ENCODE measurements at regions not wholly inside any gene's neighbourhood (a gene's known extent, or its start where the extent isn't known, plus 50 kb on each side); places are given as distances from the start of the nearest gene placed in this dataset.
"Not testable (repeated sequence)": the region's sequence is repeated elsewhere in the genome, so short reads cannot be mapped to it uniquely, and the experiment has no call there.

- Histone ChIP-seq H3K4me1 (ENCODE audit: control insufficient read depth, insufficient read depth, low read length) (no peaks in the 10 kb centered on the region), H3K9me3 (ENCODE audit: control insufficient read depth, insufficient read depth, low read depth, low read length) (no peaks in the 10 kb centered on the region), H3K36me3 (ENCODE audit: control insufficient read depth in 2 of 2, insufficient read depth in 1 of 2, low read length in 2 of 2) (peaks cover 0 to 2% of the 10 kb centered on the region in 2 experiments; a peak in 1 of 3 replicates), H3K27ac (ENCODE audit: extremely low read depth, low read depth, low read length) (no peak overlapping the region), H3K4me3 (ENCODE audit: low read depth, low read length) (no peak overlapping the region)
- ChIA-PET CTCF (no interaction called here), POLR2A (no interaction called here)
- no peak for TF ChIP-seq ZSCAN23 (tag by site-specific recombination; IDR thresholded peaks at IDR 0.05)
These were observed 1876.0 kb upstream of the C9orf72 start for GRCh38 chr9:29449306-29449705.

- H3K9me3 ChIP-seq (ENCODE audit: control insufficient read depth, insufficient read depth, low read depth, low read length); H3K36me3 ChIP-seq (ENCODE audit: control insufficient read depth in 2 of 2, insufficient read depth in 1 of 2, low read length in 2 of 2); CTCF ChIA-PET; H3K4me3 ChIP-seq (ENCODE audit: low read depth, low read length); H3K4me1 ChIP-seq (ENCODE audit: control insufficient read depth, insufficient read depth, low read length); H3K27ac ChIP-seq (ENCODE audit: extremely low read depth, low read depth, low read length); POLR2A ChIA-PET: not testable (repeated sequence)
These were observed 1877.1 kb upstream of the C9orf72 start for GRCh38 chr9:29450343-29450875.

- no peak overlapping the region for H3K27ac ChIP-seq (ENCODE audit: extremely low read depth, low read depth, low read length)
- no peaks in the 10 kb centered on the region for H3K4me1 ChIP-seq (ENCODE audit: control insufficient read depth, insufficient read depth, low read length)
- TF ChIP-seq HOXC10 (CRISPR knock-in tag; IDR thresholded peaks at IDR 0.05), result no peak
- TF ChIP-seq SCRT1 (tag by site-specific recombination; IDR thresholded peaks at IDR 0.05; ENCODE audit: borderline replicate concordance), result no peak
- no peak for TF ChIP-seq ZSCAN23 (tag by site-specific recombination; IDR thresholded peaks at IDR 0.05)
- no peak for TF ChIP-seq ZNF19 (tag by site-specific recombination; IDR thresholded peaks at IDR 0.05; ENCODE audit: low read depth)
- no peak for TF ChIP-seq ZNF830 (tag by site-specific recombination; IDR thresholded peaks at IDR 0.05; ENCODE audit: low read depth)
- TF ChIP-seq ZNF521 (tag by site-specific recombination; IDR thresholded peaks at IDR 0.05), result no peak
- TF ChIP-seq ZBTB26 (tag by site-specific recombination; optimal IDR thresholded peaks at IDR 0.05), result no peak
- TF ChIP-seq ZNF133 (tag by site-specific recombination; IDR thresholded peaks at IDR 0.05), result no peak
- TF ChIP-seq ZNF266 (tag by site-specific recombination; IDR thresholded peaks at IDR 0.05; ENCODE audit: low read depth), result no peak
- ChIA-PET POLR2A (no interaction called here), CTCF (no interaction called here)
- H3K9me3 ChIP-seq (ENCODE audit: control insufficient read depth, insufficient read depth, low read depth, low read length), result no peaks in the 10 kb centered on the region
- no peak overlapping the region for H3K4me3 ChIP-seq (ENCODE audit: low read depth, low read length)
- H3K36me3 ChIP-seq (ENCODE audit: control insufficient read depth in 2 of 2, insufficient read depth in 1 of 2, low read length in 2 of 2), result no peaks in the 10 kb centered on the region
These were observed 1883.7 kb upstream of the C9orf72 start for GRCh38 chr9:29456940-29457339.

GRCh38 chr9:29475471-29475870 lies 1902.2 kb upstream of the C9orf72 start:
- no peaks in the 10 kb centered on the region for H3K4me1 ChIP-seq (ENCODE audit: control insufficient read depth, insufficient read depth, low read length)
- TF ChIP-seq ZNF639 (tag by site-specific recombination; IDR thresholded peaks at IDR 0.05) (no peak), ZBTB44 (tag by site-specific recombination; IDR thresholded peaks at IDR 0.05) (no peak), FEZF1 (tag by site-specific recombination; IDR thresholded peaks at IDR 0.05) (no peak), ZNF654 (tag by site-specific recombination; IDR thresholded peaks at IDR 0.05; ENCODE audit: low read depth) (no peak), HOXA7 (CRISPR knock-in tag; IDR thresholded peaks at IDR 0.05; ENCODE audit: borderline replicate concordance) (no peak), HOXC10 (CRISPR knock-in tag; IDR thresholded peaks at IDR 0.05) (no peak), ZNF211 (tag by site-specific recombination; IDR thresholded peaks at IDR 0.05; ENCODE audit: low read depth) (no peak), ZNF704 (tag by site-specific recombination; IDR thresholded peaks at IDR 0.05) (no peak), YY1 (tag by site-specific recombination; IDR thresholded peaks at IDR 0.05) (no peak), ZNF311 (tag by site-specific recombination; IDR thresholded peaks at IDR 0.05; ENCODE audit: borderline replicate concordance) (no peak), ZNF133 (tag by site-specific recombination; IDR thresholded peaks at IDR 0.05) (no peak)
- ChIA-PET CTCF (interaction anchor here (0.9 kb wide), 1 partner anchor 11 kb away, joined by 3 read pairs; no protein-coding TSS in a partner anchor), POLR2A (no interaction called here)
- H3K27ac ChIP-seq (ENCODE audit: extremely low read depth, low read depth, low read length), result no peak overlapping the region
- no peak overlapping the region for H3K4me3 ChIP-seq (ENCODE audit: low read depth, low read length)
- no peaks in the 10 kb centered on the region for H3K36me3 ChIP-seq (ENCODE audit: control insufficient read depth in 2 of 2, insufficient read depth in 1 of 2, low read length in 2 of 2)
- no peaks in the 10 kb centered on the region for H3K9me3 ChIP-seq (ENCODE audit: control insufficient read depth, insufficient read depth, low read depth, low read length)

All from HEK293 (cell line).